Stimulated activated naive CD8-positive, alpha-beta T cell treated with anti-CD3 and anti-CD28 coated beads, Interleukin-15, Interleukin-2, amounts not matched to agents 100 U/mL and 50 U/mL, for 24 hours (primary cell): ENCODE measurements at regions not wholly inside any gene's neighbourhood (a gene's known extent, or its start where the extent isn't known, plus 50 kb on each side); places are given as distances from the start of the nearest gene placed in this dataset.
"Not testable (repeated sequence)": the region's sequence is repeated elsewhere in the genome, so short reads cannot be mapped to it uniquely, and the experiment has no call there.

Experiments used
- ATAC-seq: fragments of 150-1000 bp; cut with Tn5 transposase; one replicate; pipeline ENCODE4 v1.10.0; 2021
- DNase-seq: peaks from one replicate; pipeline ENCODE4 v3.0.0; 2021

DNA sequence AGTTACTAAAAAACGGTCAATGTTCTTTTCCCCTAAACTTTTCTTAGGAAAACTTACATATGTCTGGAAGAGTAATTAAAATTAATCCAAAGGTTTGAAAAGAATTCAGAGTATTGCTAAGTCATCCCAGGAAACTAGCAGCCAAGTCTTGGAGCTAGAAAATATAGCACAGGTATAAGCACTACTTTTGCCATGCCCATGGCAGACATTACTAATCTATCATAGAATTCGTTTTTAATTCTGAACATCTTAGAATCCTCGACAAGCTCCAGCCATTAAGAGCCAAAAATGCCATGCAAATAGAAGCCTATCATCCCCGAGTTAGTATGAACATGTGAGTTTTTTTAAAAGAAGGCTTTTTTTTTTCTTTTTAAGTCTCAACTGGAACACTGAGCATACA is 395.0 kb downstream of the ZEB2 start:
- ATAC-seq, result no peak

DNA sequence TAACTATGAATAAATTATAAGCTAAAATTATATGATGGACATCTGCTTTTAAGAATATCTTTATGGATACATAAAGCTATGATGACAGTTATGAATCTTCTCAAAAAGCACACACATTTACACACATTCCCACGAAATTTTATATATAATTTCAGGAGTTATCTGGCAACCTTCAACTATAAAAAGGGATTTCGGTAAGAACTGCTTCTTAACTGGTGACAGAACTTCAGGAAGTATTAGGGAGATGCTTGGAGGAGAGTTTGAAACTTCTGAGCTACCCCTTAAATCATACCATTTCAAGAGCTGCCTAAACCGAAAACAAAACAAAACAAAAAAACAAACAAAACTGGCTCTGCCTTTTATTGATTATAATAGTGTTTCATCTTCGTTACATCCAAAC is 399.4 kb downstream of the ZEB2 start:
- DNase-seq, result no peak
- no peak for ATAC-seq

More for the DNA sequence above, 395.0 kb downstream of the ZEB2 start:
- DNase-seq, result no peak

DNA sequence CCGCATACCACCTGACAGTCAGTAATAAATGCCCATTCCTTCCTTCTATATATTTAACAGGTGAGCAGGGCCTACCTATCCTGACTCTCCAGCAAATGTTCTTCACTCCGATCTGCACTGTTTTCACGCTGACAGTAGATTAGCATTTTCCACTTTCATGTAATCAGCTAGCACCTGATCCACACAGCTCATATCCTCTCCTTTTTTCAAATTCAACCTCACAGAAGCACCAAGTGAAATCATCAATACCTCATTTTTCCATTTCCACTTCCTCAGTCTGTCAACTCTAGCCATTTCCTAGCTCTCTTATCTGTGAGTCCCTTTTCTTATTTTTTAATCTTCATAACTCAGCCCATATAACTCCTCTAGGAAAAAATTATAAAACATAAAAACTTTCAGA is 402.8 kb downstream of the ZEB2 start:
- ATAC-seq (peak; percentile 57), DNase-seq (no peak)

GRCh38 chr2:144115739-144116291 is 404.1 kb downstream of the ZEB2 start:
- DNase-seq, result no peak
- no peak for ATAC-seq

GRCh38 chr2:144114760-144115159 is 405.2 kb downstream of the ZEB2 start:
- DNase-seq (no peak), ATAC-seq (no peak)

DNA sequence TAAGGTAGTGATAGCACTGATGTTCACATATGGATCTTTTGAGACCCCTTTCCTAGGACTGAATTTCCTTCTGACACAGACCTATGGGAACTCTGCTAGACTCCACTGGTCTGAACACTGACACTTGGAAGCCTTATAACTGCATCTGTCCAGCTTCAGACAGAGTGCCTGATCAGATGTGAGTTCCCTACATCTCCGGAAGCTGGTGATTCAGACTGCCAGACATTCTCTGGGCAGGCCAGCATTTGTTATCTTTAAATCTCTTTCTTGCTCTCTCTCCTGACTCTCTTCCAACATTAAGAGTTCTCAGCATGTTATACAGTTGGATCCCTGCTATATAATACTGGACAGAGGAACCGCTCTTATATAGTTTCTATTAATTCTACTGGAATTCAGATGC is 408.5 kb downstream of the ZEB2 start:
- DNase-seq (no peak), ATAC-seq (no peak)

DNA sequence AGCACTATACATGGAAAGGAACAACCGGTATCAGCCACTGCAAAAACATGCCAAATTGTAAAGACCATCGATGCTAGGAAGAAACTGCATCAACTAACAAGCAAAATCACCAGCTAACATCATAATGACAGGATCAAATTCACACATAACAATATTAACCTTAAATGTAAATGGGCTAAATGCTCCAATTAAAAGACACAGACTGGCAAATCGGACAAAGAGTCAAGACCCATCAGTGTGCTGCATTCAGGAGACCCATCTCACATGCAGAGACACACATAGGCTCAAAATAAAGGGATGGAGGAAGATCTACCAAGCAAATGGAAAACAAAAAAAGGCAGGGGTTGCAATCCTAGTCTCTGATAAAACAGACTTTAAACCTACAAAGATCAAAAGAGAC is 413.8 kb downstream of the ZEB2 start:
- not testable (repeated sequence) for ATAC-seq, DNase-seq

DNA sequence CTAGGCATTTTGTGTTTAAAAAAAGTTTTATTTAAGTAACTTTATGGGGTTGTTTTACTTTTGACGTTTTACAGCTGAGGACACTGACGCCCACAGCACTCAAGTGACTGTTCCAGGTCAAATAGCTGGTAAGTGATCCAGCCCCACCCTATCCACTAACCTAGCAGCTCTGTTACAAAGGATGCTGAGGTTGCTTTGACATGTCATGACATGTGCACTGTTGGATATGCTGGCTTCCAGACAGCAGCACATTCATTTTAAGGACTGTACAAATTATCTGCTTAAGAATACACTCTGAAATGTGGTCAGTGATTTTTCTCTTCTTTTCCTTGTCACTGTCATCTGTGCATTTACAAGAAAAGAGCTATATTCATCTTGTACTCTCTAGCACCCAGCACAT is 417.5 kb downstream of the ZEB2 start:
- ATAC-seq, result no peak

GRCh38 chr2:144099780-144100377 is 420.0 kb downstream of the ZEB2 start:
- no peak for DNase-seq
- peak; percentile 80 for ATAC-seq

More for the DNA sequence above, 417.5 kb downstream of the ZEB2 start:
- DNase-seq, result no peak

DNA sequence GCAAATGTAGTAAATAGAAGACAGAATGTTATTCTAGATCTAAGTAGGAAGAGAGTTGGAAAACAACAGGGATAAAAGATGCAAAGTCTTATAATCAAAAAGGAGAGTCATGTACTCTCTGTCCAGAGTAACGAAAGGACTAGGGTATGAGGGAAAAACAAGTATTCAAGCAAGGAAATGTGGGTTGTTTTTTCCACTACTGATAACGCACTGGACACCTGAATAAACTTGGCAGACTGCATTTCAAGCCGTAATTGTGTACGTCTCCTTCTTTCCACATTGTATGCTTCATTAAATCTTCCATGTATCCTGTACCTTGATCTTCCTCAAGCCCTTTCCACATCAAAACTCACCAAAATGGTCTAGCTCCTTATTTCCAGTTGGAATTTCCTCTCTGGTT is 420.6 kb downstream of the ZEB2 start:
- DNase-seq (no peak), ATAC-seq (no peak)

- ATAC-seq, result no peak
- DNase-seq, result no peak
Measured at GRCh38 chr2:144097440-144098225, 422.3 kb downstream of the ZEB2 start.

GRCh38 chr2:144096531-144096930 is 423.4 kb downstream of the ZEB2 start:
- no peak for DNase-seq
- no peak for ATAC-seq

DNA sequence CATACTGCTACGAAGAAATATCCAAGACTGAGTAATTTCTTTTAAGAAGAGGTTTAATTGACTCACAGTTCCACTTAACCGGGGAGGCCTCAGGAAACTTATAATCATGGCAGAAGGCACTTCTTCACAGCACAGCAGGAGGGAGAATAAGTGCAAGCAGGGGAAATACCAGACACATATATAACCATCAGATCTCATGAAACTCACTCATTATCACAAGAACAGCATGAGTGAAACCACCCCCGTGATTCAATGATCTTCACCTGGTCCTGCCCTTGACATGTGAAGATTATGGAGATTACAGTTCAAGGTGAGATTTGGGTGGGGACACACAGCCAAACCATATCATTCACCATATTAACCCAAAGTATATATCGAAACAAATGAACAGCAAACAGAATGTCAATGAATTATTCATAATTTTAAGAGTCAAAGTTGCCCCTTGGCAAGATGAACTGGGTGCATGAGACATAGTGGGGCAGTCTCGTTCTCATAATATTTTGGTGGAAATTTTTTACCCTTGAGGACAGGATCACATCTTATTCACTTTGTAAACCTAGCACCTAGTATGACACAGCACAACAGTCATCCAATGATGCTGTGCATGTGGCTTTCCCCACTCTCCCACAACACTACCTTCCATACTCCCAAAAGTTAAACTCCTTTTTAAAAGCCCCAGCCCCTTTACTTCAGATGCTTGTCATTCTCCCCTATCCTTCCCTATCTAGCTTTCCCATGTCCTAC is 425.3 kb downstream of the ZEB2 start:
- DNase-seq, result no peak
- ATAC-seq, result peak; percentile 36

DNA sequence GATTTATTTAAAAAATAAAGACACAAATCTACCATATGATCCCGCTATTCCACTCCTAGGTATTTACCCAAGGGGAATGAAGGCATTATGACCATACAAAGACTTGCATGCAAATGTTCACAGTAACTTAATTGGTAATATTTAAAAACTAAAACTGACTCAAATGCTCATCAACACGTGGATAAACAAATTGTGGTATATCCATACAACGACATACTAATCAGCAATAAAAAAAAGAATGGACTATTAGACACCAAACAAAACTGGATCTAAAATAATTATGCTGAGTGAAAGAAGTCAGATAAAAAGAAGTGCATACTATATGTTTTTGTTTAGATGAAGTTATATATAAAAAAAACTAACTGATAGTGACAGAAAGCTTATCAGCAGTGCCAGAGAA is 428.3 kb downstream of the ZEB2 start:
- DNase-seq (no peak), ATAC-seq (no peak)

DNA sequence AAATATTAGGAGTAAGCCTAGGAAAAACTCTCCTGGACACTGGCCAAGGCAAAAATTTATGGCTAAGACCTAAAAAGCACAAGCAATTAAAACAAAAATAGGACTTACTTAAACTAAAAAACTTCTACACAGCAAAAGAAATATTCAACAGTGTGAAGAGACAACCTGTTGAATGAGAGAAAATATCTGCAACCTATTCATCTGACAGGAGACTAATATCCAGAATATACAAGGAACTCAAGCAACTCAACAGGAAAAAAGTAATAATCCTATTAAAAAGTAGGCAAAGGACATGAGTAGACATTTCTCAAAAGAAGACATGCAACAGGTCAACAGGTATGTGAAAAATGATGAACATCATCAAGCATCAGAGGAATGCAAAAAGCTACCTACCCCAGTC is 431.1 kb downstream of the ZEB2 start:
- ATAC-seq (no peak), DNase-seq (no peak)

- DNase-seq (no peak), ATAC-seq (peak; percentile 52)
Measured at GRCh38 chr2:144086965-144087364, 433.0 kb downstream of the ZEB2 start.

- no peak for DNase-seq
- ATAC-seq, result no peak
Measured at GRCh38 chr2:144085016-144085415, 434.9 kb downstream of the ZEB2 start.

DNA sequence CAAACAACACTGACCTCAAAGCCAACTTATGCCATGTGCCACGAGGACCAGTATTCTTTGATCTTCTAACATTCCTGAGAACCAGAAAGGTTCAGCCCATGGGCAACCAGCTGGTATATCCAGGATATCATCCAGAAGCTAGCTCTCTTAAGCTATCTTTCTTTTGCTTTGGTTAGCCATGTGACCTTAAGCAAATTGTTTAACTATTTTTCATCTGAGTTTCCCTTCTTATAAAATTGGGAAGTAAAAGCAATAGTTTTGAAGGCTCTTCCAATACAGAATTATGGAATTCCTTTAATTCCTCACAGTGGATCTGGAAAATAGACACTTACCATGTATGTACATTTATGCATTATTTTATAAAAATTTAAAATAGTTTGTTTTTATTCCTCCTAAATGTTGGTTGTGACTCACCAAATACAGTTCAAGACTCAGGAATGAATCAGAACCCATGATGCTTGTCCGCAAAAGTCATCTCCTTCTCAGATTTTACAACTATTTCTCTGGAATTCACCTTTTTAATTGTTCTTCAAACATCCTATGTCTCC is 435.7 kb downstream of the ZEB2 start:
- no peak for DNase-seq

DNA sequence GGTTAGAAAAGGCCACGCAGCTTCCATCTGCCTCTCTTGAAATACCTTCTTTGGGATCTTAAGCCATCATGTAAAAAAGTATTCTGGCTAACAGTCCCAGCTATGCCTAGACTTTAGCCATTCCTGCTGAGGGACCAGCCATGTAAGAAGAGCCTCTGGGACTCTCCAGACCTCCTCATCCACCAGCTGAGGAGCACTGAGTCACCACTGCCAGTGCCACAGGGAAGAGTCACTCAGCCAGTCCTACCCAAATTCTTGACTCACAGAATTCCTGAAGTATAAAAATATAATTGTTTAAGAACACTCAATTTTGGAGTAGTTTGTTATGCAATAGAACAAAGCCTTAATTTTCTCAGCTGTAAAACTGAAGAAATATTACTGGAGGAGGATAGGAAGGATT is 436.7 kb downstream of the ZEB2 start:
- no peak for ATAC-seq
- no peak for DNase-seq

More for the DNA sequence above, 435.7 kb downstream of the ZEB2 start:
- ATAC-seq, result no peak

- DNase-seq, result no peak
- ATAC-seq, result no peak
Measured at GRCh38 chr2:144082777-144083176, 437.1 kb downstream of the ZEB2 start.

DNA sequence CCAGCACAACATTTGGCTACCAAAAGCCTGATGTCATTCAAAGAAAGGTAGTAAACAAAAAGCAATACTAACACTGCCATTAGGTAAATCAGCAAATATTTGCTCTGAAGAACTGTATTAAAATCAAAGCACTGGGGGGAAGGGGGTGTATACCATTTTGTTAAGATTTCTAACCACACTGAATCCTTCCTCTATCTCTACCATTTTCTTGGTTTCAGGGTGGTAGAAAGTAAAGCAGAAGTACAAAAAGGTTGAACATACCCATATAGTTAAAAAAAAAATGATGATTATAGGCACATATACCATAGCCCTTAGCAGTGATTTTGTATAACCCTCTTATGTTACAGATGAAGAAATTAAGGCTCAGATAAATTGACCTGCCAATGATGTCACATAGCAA is 437.6 kb downstream of the ZEB2 start:
- ATAC-seq (no peak), DNase-seq (no peak)

- ATAC-seq (no peak), DNase-seq (no peak)
Measured at GRCh38 chr2:144081272-144081671, 438.6 kb downstream of the ZEB2 start.

DNA sequence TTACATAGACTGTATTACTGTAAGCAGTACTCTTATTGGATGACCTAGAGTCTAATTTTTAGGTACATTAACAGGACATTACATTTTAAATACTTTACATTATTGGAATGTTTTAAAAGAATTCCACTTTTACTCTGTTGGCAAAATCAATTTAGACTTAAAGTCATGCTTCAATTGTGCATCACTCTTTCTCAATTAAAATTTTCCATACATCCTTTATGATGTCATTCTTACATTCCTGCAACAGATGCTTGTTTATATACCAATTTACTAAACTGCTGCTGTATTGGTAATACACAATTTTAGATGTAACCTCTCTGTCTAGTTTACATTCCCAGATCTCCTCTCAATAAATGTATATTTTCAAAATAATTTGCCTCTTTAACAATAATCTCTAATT is 440.1 kb downstream of the ZEB2 start:
- ATAC-seq (no peak), DNase-seq (no peak)
